DND-41 (cell line): ENCODE measurements at regions not wholly inside any gene's neighbourhood (a gene's known extent, or its start where the extent isn't known, plus 50 kb on each side); places are given as distances from the start of the nearest gene placed in this dataset.

Experiments
- CTCF ChIP-seq: IDR thresholded peaks from 2 replicates; pipeline ENCODE4 v1.5.1; 2012; ENCODE audit warnings: borderline replicate concordance, low read length, moderate library complexity, mild to moderate bottlenecking; ENCODE audit not compliant: poor library complexity, severe bottlenecking; ENCODE audit errors: extremely low read depth
- EZH2 ChIP-seq: IDR thresholded peaks from 3 replicates; pipeline ENCODE4 v1.6.1; 2012; ENCODE audit warnings: borderline replicate concordance, low read depth, mild to moderate bottlenecking, moderate library complexity, low read length, inconsistent platforms; ENCODE audit not compliant: severe bottlenecking

DNA sequence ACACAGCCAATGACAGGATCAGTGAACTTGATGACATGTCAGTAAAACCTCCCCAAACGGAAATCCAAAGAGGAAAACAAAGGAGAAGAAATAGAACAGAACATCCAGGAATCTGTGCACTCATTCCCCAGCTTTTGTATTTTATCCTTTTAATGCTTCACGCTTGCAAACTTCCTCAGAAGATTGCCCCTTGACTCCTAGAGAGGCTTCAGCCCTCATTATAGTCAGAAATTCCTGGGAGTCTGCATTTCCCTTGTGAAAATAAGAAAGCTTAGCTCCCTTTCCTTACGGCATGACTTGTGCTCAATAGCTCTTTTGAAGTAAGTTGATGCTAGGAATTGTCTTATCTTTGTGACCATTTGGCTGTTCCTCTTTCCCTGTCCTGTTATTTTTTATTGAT lies 313.6 kb upstream of the OPRM1 start:
- no peak for TF ChIP-seq CTCF
- TF ChIP-seq EZH2 = no peak
